Effector memory CD8-positive, alpha-beta T cell (primary cell): ENCODE measurements at regions not wholly inside any gene's neighbourhood (a gene's known extent, or its start where the extent isn't known, plus 50 kb on each side); places are given as distances from the start of the nearest gene placed in this dataset.

Experiments used
- ATAC-seq: fragments of 150-1000 bp; cut with Tn5 transposase; replicated peaks from 2 replicates; pipeline ENCODE4 v1.10.0; 2021; ENCODE audit warnings: mild to moderate bottlenecking, moderate library complexity
- DNase-seq, 3 experiments: peaks; one replicate each; pipeline ENCODE4 v3.0.0; 2021
- H3K27ac Mint-ChIP-seq, 2 donors: one replicate each; pipeline ENCODE4 v1.8.0; 2022; ENCODE audit warnings: mild to moderate bottlenecking in 2 of 2, mixed read lengths in 2 of 2, moderate library complexity in 2 of 2
- H3K27me3 Mint-ChIP-seq, 2 donors: one replicate each; pipeline ENCODE4 v1.8.0; 2022; ENCODE audit warnings: mixed read lengths in 2 of 2
- H3K36me3 Mint-ChIP-seq: one replicate; pipeline ENCODE4 v1.8.0; 2022; ENCODE audit warnings: mild to moderate bottlenecking, moderate library complexity, mixed read lengths; ENCODE audit not compliant: insufficient read depth
- H3K4me1 Mint-ChIP-seq, 2 donors: one replicate each; pipeline ENCODE4 v1.8.0; 2022; ENCODE audit warnings: low read depth in 2 of 2, mixed read lengths in 2 of 2
- H3K4me3 Mint-ChIP-seq, 2 donors: one replicate each; pipeline ENCODE4 v1.8.0; 2022; ENCODE audit warnings: mild to moderate bottlenecking in 2 of 2, mixed read lengths in 2 of 2, moderate library complexity in 2 of 2
- H3K9me3 Mint-ChIP-seq, 2 donors: one replicate each; pipeline ENCODE4 v1.8.0; 2022; ENCODE audit warnings: mixed read lengths in 2 of 2

DNA sequence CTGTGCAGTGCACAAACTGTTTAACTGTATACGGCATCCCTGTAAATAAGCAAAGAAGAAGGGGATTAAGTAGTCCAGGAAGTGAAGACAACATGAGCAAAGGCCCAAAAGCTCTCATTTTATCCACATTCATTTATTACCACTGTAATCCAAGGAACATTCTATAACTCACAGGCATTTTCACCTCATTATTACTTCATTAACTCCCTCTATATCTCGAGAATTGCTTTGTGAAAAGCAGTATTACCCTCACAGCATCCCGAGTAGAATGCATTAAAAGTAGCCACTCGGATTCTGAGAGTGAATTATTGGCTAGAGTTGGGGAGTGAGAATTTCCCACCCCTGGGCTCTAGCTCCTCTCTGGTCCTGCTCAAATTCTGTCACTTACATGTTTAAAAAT is 51.0 kb upstream of the CHCHD3 start:
- ATAC-seq: no peak
- Mint-ChIP-seq H3K36me3 (peaks cover 3% of the 10 kb centered on the region), H3K4me1 (peaks cover 0 to 4% of the 10 kb centered on the region in 2 donors), H3K27me3 (peaks cover 15 to 66% of the 10 kb centered on the region in 2 donors), H3K9me3 (peaks cover 0 to 2% of the 10 kb centered on the region in 2 donors), H3K4me3 (no peak overlapping the region), H3K27ac (no peak overlapping the region)
- no peak for DNase-seq

DNA sequence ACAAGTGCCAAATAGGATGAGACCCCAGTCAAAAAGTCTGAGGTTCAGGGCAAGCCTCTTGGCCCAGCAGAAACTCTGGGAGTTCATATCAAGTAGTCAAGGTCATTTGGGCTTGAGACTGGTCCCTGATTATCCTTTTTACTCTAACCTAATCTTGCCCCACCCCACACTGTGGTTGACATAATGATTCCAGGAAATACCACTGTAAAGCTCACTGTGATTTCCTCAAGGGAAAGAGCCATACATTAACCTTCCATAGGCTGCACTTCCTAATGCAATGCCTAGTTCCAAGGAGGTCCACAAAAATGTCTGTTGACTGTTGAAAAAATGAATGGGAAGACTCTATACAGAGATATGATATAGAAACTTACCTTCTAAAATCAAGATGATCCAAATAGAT is 52.9 kb upstream of the CHCHD3 start:
- DNase-seq: no peak
- no peak overlapping the region for H3K4me3 Mint-ChIP-seq
- H3K27ac Mint-ChIP-seq: no peak overlapping the region
- peaks cover 0 to 7% of the 10 kb centered on the region in 2 donors for H3K4me1 Mint-ChIP-seq
- peaks cover 0 to 2% of the 10 kb centered on the region in 2 donors for H3K9me3 Mint-ChIP-seq
- peaks cover 25 to 76% of the 10 kb centered on the region in 2 donors for H3K27me3 Mint-ChIP-seq
- H3K36me3 Mint-ChIP-seq: peaks cover 3% of the 10 kb centered on the region
- no peak for ATAC-seq

- Mint-ChIP-seq H3K4me1 (peaks cover 0 to 9% of the 10 kb centered on the region in 2 donors), H3K27me3 (peaks cover 25 to 76% of the 10 kb centered on the region in 2 donors), H3K27ac (no peak overlapping the region), H3K36me3 (peaks cover 3% of the 10 kb centered on the region), H3K9me3 (peaks cover 0 to 2% of the 10 kb centered on the region in 2 donors), H3K4me3 (no peak overlapping the region)
- ATAC-seq (no peak), DNase-seq (no peak)
These were observed 53.6 kb upstream of the CHCHD3 start for GRCh38 chr7:133135451-133135850.

GRCh38 chr7:133139350-133139749 is 57.5 kb upstream of the CHCHD3 start:
- Mint-ChIP-seq H3K9me3 (no peaks in the 10 kb centered on the region), H3K27me3 (peaks cover 35 to 70% of the 10 kb centered on the region in 2 donors), H3K36me3 (no peaks in the 10 kb centered on the region), H3K4me1 (peaks cover 0 to 7% of the 10 kb centered on the region in 2 donors), H3K4me3 (no peak overlapping the region), H3K27ac (no peak overlapping the region)
- ATAC-seq: no peak
- no peak for DNase-seq

GRCh38 chr7:133139801-133140200 is 57.9 kb upstream of the CHCHD3 start:
- peaks cover 0 to 5% of the 10 kb centered on the region in 2 donors for H3K4me1 Mint-ChIP-seq
- H3K36me3 Mint-ChIP-seq: no peaks in the 10 kb centered on the region

DNA sequence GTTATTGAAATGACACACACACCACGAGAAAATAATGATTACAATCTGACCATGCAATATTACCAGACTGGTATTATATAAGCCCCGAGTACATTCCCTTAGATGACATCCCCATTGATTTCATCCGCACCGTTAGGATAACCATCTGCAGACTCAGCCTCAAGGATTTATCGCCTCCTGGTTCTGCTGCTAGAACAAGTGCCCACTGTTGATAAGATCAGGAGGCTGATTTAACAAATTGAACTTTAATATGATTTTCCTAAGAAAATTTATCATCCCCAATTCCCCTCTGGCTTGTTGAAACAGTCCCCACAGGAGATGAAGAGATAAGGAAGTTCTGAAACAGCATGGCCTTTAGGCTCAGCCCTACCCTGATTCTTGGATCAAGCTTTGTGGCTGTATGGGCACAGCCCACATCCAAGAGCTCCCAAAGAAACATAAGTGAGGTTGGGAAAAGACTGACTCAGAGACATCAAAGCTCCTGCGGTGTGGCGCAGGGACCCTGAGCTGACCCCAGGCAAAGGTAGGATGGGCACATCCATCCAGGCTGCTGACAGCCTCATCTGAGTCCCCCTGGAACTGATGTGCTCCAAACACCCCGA is 59.2 kb upstream of the CHCHD3 start:
- H3K27ac Mint-ChIP-seq: no peak overlapping the region
- no peak for ATAC-seq
- H3K9me3 Mint-ChIP-seq: no peaks in the 10 kb centered on the region
- no peaks in the 10 kb centered on the region for H3K36me3 Mint-ChIP-seq
- H3K4me1 Mint-ChIP-seq: peaks cover 0 to 5% of the 10 kb centered on the region in 2 donors
- DNase-seq: no peak
- H3K4me3 Mint-ChIP-seq: no peak overlapping the region
- peaks cover 38 to 70% of the 10 kb centered on the region in 2 donors for H3K27me3 Mint-ChIP-seq

More at GRCh38 chr7:133139801-133140200, 57.9 kb upstream of the CHCHD3 start:
- Mint-ChIP-seq H3K27me3 (peaks cover 38 to 70% of the 10 kb centered on the region in 2 donors), H3K27ac (no peak overlapping the region), H3K4me3 (no peak overlapping the region), H3K9me3 (no peaks in the 10 kb centered on the region)
- DNase-seq (no peak), ATAC-seq (no peak)

GRCh38 chr7:133150760-133151159 is 68.9 kb upstream of the CHCHD3 start:
- H3K4me3 Mint-ChIP-seq: no peak overlapping the region
- H3K9me3 Mint-ChIP-seq: peaks cover 0 to 2% of the 10 kb centered on the region in 2 donors
- no peaks in the 10 kb centered on the region for H3K4me1 Mint-ChIP-seq
- H3K36me3 Mint-ChIP-seq: peaks cover 3% of the 10 kb centered on the region
- DNase-seq: no peak
- no peak overlapping the region for H3K27ac Mint-ChIP-seq
- H3K27me3 Mint-ChIP-seq: peaks cover 43 to 49% of the 10 kb centered on the region in 2 donors
- no peak for ATAC-seq

DNA sequence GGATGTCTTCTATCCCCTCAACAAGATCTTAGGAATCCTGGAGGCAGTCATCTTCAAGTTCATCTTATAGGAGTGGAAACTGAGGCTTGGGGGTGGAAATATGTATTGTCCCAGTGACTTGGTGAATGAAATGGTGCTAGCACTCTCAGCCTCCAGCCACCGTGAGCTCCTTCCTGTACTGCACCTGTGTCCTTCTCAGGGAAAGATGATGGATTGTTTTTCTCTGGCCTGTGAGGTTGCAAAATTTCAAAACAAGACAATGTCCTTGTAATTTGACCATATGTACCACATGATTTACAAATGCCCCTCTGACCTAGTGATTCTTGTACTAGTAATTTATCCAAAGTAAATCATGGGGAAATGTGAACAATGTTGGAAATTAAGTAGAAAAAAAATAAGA is 71.0 kb upstream of the CHCHD3 start:
- DNase-seq: no peak
- Mint-ChIP-seq H3K9me3 (peaks cover 0 to 2% of the 10 kb centered on the region in 2 donors), H3K4me1 (no peaks in the 10 kb centered on the region), H3K27me3 (peaks cover 30 to 37% of the 10 kb centered on the region in 2 donors), H3K27ac (no peak overlapping the region), H3K4me3 (no peak overlapping the region), H3K36me3 (peaks cover 3% of the 10 kb centered on the region)
- no peak for ATAC-seq

GRCh38 chr7:133155146-133155545 is 73.3 kb upstream of the CHCHD3 start:
- Mint-ChIP-seq H3K27me3 (peaks cover 8 to 16% of the 10 kb centered on the region in 2 donors), H3K4me3 (no peak overlapping the region), H3K9me3 (peaks cover 0 to 2% of the 10 kb centered on the region in 2 donors), H3K4me1 (no peaks in the 10 kb centered on the region), H3K36me3 (peaks cover 3% of the 10 kb centered on the region), H3K27ac (no peak overlapping the region)
- DNase-seq (no peak), ATAC-seq (no peak)

DNA sequence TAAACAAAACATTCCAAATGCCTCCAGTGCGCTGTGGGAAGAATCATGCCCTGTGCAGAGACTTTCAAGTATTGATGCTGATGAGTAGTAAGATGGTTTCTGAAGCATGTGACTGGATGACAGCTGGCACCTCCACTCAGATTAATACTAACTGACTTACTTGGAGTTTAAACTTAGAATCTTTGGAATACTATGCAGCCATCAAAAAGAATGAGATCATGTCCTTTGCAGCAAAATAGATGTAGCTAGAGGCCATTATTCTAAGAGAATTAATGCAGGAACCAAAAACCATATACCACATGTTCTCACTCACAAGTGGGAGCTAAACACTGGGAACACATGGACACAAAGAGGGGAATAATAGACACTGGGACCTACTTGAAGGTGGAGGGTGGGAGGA is 73.8 kb upstream of the CHCHD3 start:
- Mint-ChIP-seq H3K9me3 (peaks cover 0 to 2% of the 10 kb centered on the region in 2 donors), H3K36me3 (peaks cover 3% of the 10 kb centered on the region), H3K27me3 (peaks cover 4 to 20% of the 10 kb centered on the region in 2 donors), H3K27ac (no peak overlapping the region), H3K4me1 (no peaks in the 10 kb centered on the region), H3K4me3 (no peak overlapping the region)
- no peak for DNase-seq
- ATAC-seq: no peak

DNA sequence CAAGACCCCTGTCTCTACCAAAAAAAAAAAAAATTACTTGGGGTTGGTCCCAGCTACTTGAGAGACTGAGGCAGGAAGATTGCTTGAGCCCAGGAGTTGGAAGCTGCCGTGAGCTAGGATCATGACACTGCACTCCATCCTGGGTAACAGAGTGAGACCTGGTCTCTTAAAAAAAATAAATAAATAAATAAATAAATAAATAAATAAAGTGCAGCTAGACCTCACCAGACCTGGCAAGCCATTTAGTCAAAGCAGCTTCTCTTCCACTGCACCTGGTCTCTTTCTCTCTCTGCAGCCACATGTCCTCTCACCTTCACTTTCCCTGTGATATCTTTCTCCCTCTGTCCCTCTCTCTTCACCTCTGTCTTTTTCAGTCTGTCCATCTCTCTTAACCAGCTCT is 75.2 kb upstream of the CHCHD3 start:
- Mint-ChIP-seq H3K36me3 (peaks cover 3% of the 10 kb centered on the region), H3K4me3 (no peak overlapping the region), H3K27me3 (peaks cover 3 to 23% of the 10 kb centered on the region in 2 donors), H3K4me1 (no peaks in the 10 kb centered on the region), H3K9me3 (peaks cover 0 to 2% of the 10 kb centered on the region in 2 donors), H3K27ac (no peak overlapping the region)
- no peak for DNase-seq
- ATAC-seq: no peak

- no peak overlapping the region for H3K27ac Mint-ChIP-seq
- DNase-seq: no peak
These were observed 82.6 kb upstream of the CHCHD3 start for GRCh38 chr7:133164498-133164897.

GRCh38 chr7:133165001-133165400 is 83.1 kb upstream of the CHCHD3 start:
- Mint-ChIP-seq H3K27me3 (peaks cover 28 to 52% of the 10 kb centered on the region in 2 donors), H3K27ac (no peak overlapping the region), H3K4me3 (no peak overlapping the region), H3K4me1 (no peaks in the 10 kb centered on the region), H3K9me3 (no peaks in the 10 kb centered on the region), H3K36me3 (no peaks in the 10 kb centered on the region)
- DNase-seq (no peak), ATAC-seq (no peak)

More at GRCh38 chr7:133164498-133164897, 82.6 kb upstream of the CHCHD3 start:
- H3K27me3 Mint-ChIP-seq: peaks cover 28 to 47% of the 10 kb centered on the region in 2 donors
- H3K36me3 Mint-ChIP-seq: no peaks in the 10 kb centered on the region
- ATAC-seq: no peak
- no peak overlapping the region for H3K4me3 Mint-ChIP-seq
- H3K4me1 Mint-ChIP-seq: no peaks in the 10 kb centered on the region
- no peaks in the 10 kb centered on the region for H3K9me3 Mint-ChIP-seq

DNA sequence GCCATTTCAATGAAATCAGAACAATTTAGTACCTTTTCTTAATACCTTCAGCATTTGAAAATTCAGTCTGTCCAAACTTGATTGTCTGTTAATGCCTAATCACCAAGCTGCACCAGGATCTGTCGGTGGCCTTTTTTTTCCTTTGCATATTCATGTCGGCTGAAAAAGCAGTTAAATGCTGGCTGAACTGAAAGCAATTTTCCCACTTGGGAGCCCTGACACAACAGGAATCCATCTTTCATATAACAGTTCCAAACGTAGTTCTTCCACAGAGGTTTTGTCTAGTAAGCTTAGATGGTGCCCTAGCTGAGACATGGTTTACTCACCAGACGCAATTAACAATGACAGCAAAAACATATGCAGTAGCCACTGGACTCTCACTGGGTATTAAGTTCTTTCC is 83.6 kb upstream of the CHCHD3 start:
- Mint-ChIP-seq H3K27me3 (peaks cover 28 to 55% of the 10 kb centered on the region in 2 donors), H3K4me3 (no peak overlapping the region), H3K4me1 (no peaks in the 10 kb centered on the region), H3K27ac (no peak overlapping the region), H3K9me3 (no peaks in the 10 kb centered on the region), H3K36me3 (no peaks in the 10 kb centered on the region)
- ATAC-seq (no peak), DNase-seq (no peak)
